HG03097 (cell line): ENCODE measurements at regions not wholly inside any gene's neighbourhood (a gene's known extent, or its start where the extent isn't known, plus 50 kb on each side); places are given as distances from the start of the nearest gene placed in this dataset.

Experiments
- ATAC-seq: cut with Tn5 transposase; IDR thresholded peaks from one replicate; pipeline ENCODE4 v1.9.1; 2021; ENCODE audit not compliant: unreplicated experiment, low FRiP score

DNA sequence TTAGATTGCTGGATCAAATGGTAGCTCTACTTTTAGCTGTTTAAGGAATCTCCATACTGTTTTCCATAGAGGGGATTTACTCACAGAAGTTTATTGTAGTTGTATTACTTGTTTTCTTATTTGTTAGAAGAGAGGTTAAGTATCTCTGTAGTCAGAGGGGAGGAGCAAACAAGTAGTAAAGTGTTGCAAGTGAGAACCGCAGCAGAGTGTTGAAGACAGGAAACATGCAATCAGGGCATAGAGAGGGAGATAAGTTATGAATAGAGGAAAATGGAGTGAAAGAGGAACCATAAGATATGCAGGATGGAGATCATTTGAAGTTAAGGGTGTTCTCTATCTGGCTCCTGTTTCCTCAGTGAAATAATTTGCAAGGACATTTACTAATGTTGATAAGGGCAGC, 331.4 kb upstream of the TMEM229A start:
- no peak for ATAC-seq

- no peak for ATAC-seq
These were observed 321.3 kb upstream of the TMEM229A start for GRCh38 chr7:124354201-124354600.

DNA sequence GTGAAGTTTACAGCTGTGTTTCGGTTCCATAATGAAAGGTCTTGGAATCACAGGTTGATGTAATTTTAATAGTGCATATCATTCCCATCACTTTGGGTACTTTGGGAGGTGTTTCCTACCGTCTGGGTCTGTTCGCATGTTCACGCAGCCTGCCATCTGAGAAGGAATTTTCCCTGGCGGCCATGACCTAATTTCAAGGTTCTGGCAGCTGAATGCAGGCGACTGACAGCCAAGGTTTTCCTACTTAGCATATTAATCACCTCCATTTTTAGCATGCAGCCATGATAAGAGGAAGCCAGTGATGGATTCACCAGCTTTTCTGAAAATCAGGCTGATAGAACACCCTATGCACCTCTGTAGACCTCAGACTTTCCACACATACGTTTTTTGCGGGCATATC, 319.1 kb upstream of the TMEM229A start:
- ATAC-seq = no peak

- no peak for ATAC-seq
These were observed 316.6 kb upstream of the TMEM229A start for GRCh38 chr7:124349443-124349842.

DNA sequence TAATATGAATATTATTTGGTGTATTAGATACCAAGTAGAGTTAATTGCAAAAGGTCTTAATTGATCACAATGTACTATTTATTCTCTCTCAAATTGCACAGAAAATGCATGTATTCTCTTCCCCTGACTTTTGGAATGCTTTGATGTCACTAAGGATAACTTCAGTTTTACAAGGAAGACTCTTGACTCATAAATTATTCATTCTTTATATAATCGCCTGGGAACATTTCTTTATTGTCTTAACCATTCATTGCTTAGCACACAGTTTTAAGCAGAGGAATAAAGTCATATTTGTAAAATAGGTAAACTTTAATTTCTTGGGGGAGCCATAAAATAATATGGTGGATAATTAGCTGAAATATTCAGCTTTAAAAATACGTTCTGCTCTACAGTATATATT, 306.0 kb upstream of the TMEM229A start:
- no peak for ATAC-seq

DNA sequence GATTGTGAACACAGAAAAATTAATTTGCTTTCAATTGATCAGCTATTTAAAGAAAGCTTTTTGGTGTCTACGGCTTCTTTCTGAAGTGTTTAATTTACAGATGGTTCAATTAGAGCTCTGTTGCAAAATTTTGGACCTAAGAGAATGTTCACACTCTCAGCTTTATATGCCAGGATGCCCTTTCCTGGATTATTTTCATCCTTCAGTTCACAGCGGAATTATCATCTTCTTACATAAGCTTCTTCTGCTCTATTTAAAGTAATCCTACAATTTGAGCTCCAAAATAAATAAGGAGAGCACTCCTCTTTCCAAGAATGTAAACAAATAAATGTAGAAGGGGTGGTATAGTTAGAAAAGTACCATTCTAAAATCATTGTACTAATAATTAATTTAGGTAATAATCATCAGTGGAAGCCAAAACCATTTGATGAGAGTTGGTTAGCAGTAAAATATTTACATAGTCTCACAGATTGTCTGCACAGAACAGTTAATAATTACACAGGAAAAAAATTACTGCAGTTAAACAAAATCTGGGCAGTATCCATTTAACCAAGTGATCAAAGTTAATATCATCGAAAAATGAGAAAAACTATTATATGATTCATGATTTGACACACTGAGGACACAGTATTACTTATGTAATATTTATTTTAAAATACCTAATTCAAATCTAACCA, 298.0 kb upstream of the TMEM229A start:
- no peak for ATAC-seq

DNA sequence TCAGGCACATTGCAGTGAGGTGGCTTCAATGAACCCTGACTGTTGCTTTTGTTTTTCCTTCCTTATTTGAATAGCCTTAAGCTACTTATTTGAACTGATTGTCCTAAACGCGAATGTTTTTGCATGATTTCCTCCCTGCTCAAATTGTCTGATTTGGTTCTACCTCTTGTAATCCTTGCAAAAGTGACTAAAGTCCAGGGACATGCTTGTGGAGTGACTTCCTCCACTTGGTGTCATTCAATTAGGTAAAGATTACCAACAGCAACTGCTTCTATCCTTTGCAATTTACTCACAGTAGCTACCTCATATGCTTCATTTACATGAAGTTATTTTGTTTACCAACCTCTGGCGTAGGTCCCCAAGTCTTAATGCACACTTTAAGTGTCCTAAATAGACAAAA, 295.9 kb upstream of the TMEM229A start:
- ATAC-seq = no peak

DNA sequence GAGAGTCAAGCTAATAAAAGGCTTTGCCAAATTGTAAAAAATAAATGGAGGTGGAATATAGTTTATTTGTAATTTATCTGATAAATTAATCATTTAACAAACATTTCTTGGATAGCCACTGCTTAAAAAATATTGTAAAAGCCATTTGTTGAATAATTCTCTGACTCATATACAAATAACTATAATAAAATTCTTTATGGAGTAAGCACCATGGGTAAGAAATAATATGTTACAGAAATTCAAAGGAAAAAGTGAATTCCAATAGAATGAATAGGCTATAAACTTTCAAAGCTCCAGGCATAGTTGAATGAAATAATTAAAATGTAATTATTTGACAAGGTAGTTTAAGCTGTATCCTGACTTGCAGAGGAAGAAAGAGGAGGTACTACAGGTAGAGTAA, 291.4 kb upstream of the TMEM229A start:
- ATAC-seq = no peak

DNA sequence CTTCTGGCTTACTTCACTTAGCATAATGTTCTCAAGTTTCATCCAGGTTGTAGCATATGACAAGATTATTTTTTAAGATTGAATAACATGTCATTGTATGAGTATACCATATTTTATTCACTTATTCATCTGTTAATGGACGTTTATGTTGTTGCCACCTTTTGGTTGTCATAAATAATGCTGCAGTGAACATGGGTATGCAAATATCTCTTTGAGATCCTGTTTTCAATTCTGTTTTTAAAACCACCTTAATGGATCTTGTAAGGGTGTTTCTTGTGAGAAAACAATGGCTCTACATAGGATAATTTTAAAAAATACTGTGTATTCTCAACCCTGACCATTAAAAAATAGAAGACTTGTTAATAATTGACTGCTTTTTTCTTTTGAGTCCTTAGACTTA, 290.7 kb upstream of the TMEM229A start:
- ATAC-seq = no peak

GRCh38 chr7:124322561-124322960, 289.7 kb upstream of the TMEM229A start:
- no peak for ATAC-seq

GRCh38 chr7:124318721-124319450, 286.0 kb upstream of the TMEM229A start:
- no peak for ATAC-seq

- no peak for ATAC-seq
These were observed 278.1 kb upstream of the TMEM229A start for GRCh38 chr7:124310934-124311390.

- no peak for ATAC-seq
These were observed 275.5 kb upstream of the TMEM229A start for GRCh38 chr7:124308384-124308783.

GRCh38 chr7:124295289-124295688, 262.4 kb upstream of the TMEM229A start:
- ATAC-seq = no peak

DNA sequence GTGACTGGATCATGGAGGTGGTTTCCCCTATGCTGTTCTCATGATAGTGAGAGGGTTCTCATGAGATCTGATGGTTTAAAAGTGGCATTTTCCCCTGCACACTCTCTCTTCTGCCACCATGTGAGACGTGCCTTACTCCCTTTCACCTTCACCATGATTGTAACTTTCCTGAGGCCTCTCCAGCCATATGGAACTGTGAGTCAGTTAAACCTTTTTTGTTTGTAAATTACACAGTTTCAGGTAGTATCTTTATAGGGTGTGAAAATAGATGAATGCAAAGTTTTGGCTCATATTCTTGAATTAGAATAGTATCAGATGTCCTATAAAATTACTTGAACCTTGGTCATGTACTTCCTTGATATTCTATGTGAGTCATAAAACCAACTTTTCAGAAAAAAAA, 252.1 kb upstream of the TMEM229A start:
- no peak for ATAC-seq

GRCh38 chr7:124276005-124276622, 243.2 kb upstream of the TMEM229A start:
- ATAC-seq = peak; percentile 92

DNA sequence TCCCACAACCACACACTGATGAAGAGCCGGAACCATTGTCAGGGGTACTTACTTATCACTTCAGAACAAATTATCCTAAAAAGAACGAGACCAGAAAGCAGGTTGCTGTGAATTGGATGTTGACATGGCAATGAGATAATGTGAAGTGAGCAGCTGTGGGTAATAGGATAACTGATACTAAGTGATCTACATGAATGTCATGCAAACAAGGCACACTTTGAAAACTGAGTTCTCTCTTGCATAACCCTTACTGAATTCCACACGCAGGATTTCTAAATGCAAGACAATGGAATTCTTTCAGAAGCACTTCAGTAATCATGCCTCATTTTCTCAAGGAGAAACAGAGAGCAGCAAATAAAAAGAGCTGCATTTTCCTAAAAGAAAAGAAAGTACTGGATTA, 242.5 kb upstream of the TMEM229A start:
- no peak for ATAC-seq

DNA sequence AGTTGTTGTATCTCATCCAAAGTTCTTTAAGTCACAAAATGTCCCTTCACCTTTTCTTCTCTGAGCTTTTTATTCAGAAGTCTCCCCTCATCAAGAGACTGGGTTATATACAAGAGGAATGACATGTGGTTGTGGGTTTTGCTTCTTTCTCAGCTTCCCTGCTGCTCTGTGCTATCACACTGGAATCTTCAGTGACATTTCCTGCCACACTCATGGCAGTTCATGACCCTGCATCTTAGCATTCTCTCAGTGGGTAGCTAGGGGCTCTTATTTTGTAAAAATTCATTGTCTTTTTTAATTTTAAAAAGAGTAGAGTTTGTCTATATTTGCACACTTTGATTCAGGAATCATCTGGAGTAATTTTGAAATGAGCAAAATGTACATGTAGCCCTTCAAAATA, 236.9 kb upstream of the TMEM229A start:
- ATAC-seq = no peak

GRCh38 chr7:124267154-124267553, 234.3 kb upstream of the TMEM229A start:
- ATAC-seq = no peak

DNA sequence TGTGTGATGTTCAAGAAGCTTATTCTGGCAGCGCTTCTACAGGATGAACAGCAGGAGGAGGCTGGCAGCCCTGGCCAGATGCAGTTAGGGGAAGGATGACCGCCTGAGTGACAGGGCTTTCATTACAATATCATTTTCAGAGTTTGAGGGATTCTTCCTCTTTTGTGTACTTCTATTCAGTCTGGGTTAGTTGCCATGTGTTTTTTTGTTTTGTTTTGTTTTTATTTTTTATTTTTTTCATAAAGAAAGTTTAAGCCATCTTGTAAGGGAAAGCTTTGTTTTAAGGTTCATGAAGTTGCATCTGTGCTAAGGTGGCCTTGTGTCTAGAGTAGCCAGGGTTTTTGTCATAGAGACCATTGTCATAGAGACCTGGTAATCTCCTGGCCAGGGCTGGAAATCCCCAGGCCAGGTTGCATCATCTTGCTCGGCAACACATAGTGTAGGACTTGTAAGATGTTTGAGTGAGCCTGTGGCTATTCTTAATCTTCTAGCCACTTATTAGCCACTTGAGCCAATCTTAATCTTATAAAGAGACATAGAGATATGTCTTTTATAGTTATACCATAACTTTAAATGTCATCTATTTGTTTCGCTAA, 230.5 kb upstream of the TMEM229A start:
- peak; percentile 78 for ATAC-seq

DNA sequence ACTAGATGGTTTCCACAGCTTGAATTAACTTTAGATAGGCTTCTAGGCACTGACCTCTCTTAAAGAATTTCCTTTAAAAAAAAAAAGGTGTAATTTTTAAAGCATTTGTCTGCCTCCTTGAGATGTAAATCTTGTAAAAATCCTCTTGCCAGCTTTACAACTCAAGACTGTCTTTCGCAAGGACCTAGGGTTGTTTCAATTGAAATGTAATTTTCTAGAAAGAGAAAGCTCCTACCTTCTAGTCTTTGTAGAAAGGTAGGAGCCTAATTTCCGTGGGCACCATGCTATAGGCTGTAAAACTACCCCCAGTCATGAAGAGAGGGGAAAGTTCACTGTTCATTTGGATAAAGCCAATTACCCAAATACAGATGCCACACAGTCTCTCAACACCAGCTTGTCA, 228.8 kb upstream of the TMEM229A start:
- ATAC-seq = no peak
